Psoas muscle (tissue), 7 donors: ENCODE measurements at regions not wholly inside any gene's neighbourhood (a gene's known extent, or its start where the extent isn't known, plus 50 kb on each side); places are given as distances from the start of the nearest gene placed in this dataset.

Experiments used
- ATAC-seq, 4 donors: fragments of 200-7000 bp; cut with Tn5 transposase; one replicate each; pipeline ENCODE4 v1.9.1; 2020; ENCODE audit warnings: moderate library complexity in 3 of 4, mild to moderate bottlenecking in 2 of 4
- DNase-seq, 2 donors: peaks; one replicate each; pipeline ENCODE4 v3.0.0-alpha.2; 2020
- H3K27ac ChIP-seq: fragments of 200-600 bp; one replicate; pipeline ENCODE4 v1.8.0; 2022
- H3K27me3 ChIP-seq, 3 donors: fragments of 200-600 bp in 1 of 3; one replicate each; pipeline versions ENCODE4 v1.6.1 to v1.8.0; 2013 to 2022; ENCODE audit warnings: low read length in 2 of 3, mild to moderate bottlenecking in 2 of 3, moderate library complexity in 1 of 3; ENCODE audit not compliant: insufficient read depth in 3 of 3
- H3K36me3 ChIP-seq, 2 donors: fragments of 200-600 bp in 1 of 2; one replicate each; pipeline versions ENCODE4 v1.6.1 to v1.8.0; 2013 to 2022; ENCODE audit warnings: low read depth in 1 of 2, mild to moderate bottlenecking in 1 of 2, moderate library complexity in 1 of 2; ENCODE audit not compliant: insufficient read depth in 1 of 2
- H3K4me1 ChIP-seq: fragments of 200-600 bp; one replicate; pipeline ENCODE4 v1.8.0; 2022
- H3K4me3 ChIP-seq: fragments of 200-600 bp; one replicate; pipeline ENCODE4 v1.8.0; 2022; ENCODE audit warnings: mild to moderate bottlenecking
- H3K9me3 ChIP-seq: fragments of 200-600 bp; one replicate; pipeline ENCODE4 v1.8.0; 2022
- WGBS, 3 donors: extraction: QIAGEN DNeasy Blood & Tissue Kit; methylation state at CpG; one replicate each; pipeline versions ENCODE4 v1.1.6 to v1.1.7; 2013; 5-methylcytosine and 5-hydroxymethylcytosine counted together
- intact Hi-C, 2 donors: fragments of 100-400 bp; cut with DNase I; formaldehyde crosslinking; loops; one replicate each; pipeline versions ENCODE4 v1.11.0 to v1.14.2; 2022
- TF ChIP-seq, protein P1 (sequence below): fragments of 200-600 bp; IDR thresholded peaks from one replicate; pipeline ENCODE4 v1.8.0; 2022; ENCODE audit warnings: antibody characterized with exemption
- donor health status: healthy with polysubstance abuse.
- donor health status: DM: no; HTN: no; CAD: no; lungs with moderate emphysema.
- donor health status: Bipolar disorder and iron deficiency.
- donor health status: healthy.
- donor health status: DM: yes; HTN: yes; CAD: no.
- donor health status: DM: no; HTN: no; CAD: no.
- donor health status: DM: yes; HTN: yes; CAD: no.

DNA sequence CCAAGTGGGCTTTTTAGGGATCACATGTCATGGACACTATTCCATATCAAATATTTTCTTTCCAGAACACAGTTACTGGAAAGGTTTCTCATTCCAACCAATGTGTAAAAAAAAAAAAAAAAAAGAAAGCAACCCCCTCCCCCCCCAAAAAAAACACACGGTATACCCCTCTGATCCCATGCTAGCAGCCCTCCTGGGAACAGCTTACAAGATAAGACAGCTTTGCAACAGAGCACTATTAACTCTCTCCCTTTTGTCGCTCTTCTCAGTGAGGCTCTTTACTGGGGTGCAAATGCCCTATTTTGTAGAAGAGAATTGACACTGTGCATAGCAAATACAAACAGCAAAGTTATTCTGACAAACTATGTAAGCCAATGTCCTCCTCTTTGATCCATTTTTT, 161.2 kb downstream of the NTMT2 start:
- no peak overlapping the region for H3K27ac ChIP-seq
- ATAC-seq (no peak), DNase-seq (no peak)
- WGBS, 3 donors: 48 to 61% (median 60%) methylated on average over 2 of the region's 2 CpGs
- no peaks in the 10 kb centered on the region for H3K36me3 ChIP-seq
- intact Hi-C loops: no loop called here
- H3K4me3 ChIP-seq: no peak overlapping the region
- TF ChIP-seq, protein P1, sequence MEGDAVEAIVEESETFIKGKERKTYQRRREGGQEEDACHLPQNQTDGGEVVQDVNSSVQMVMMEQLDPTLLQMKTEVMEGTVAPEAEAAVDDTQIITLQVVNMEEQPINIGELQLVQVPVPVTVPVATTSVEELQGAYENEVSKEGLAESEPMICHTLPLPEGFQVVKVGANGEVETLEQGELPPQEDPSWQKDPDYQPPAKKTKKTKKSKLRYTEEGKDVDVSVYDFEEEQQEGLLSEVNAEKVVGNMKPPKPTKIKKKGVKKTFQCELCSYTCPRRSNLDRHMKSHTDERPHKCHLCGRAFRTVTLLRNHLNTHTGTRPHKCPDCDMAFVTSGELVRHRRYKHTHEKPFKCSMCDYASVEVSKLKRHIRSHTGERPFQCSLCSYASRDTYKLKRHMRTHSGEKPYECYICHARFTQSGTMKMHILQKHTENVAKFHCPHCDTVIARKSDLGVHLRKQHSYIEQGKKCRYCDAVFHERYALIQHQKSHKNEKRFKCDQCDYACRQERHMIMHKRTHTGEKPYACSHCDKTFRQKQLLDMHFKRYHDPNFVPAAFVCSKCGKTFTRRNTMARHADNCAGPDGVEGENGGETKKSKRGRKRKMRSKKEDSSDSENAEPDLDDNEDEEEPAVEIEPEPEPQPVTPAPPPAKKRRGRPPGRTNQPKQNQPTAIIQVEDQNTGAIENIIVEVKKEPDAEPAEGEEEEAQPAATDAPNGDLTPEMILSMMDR: no peak
- H3K9me3 ChIP-seq: no peaks in the 10 kb centered on the region
- no peaks in the 10 kb centered on the region for H3K4me1 ChIP-seq
- no peaks in the 10 kb centered on the region for H3K27me3 ChIP-seq

DNA sequence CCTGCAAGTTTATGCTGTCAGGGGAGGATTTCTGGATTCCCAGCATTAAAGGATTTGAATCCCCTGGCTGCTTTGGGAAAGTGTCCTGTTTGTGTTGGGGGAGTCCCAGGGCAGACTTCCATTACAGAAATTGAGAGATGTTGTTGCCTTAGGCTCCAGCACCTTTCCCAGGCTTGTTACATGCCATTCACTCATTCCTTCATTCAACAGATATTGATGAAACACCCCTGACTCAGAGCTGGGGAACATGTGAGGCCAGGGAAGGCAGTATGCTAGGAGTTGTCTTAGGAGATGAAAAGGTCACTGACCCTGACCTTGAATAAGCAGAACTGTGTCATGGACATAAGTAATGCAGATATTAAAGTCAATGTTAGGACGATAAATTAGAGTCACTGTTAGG, 161.7 kb downstream of the NTMT2 start:
- Histone ChIP-seq H3K4me1 (no peaks in the 10 kb centered on the region), H3K9me3 (no peaks in the 10 kb centered on the region), H3K27ac (no peak overlapping the region), H3K4me3 (no peak overlapping the region), H3K27me3 (no peaks in the 10 kb centered on the region), H3K36me3 (no peaks in the 10 kb centered on the region)
- no peak for ATAC-seq
- TF ChIP-seq, protein P1: no peak
- WGBS, 3 donors: 56 to 67% (median 58%) methylated on average over 1 of the region's 1 CpG
- DNase-seq: no peak
- intact Hi-C loops: no loop called here

DNA sequence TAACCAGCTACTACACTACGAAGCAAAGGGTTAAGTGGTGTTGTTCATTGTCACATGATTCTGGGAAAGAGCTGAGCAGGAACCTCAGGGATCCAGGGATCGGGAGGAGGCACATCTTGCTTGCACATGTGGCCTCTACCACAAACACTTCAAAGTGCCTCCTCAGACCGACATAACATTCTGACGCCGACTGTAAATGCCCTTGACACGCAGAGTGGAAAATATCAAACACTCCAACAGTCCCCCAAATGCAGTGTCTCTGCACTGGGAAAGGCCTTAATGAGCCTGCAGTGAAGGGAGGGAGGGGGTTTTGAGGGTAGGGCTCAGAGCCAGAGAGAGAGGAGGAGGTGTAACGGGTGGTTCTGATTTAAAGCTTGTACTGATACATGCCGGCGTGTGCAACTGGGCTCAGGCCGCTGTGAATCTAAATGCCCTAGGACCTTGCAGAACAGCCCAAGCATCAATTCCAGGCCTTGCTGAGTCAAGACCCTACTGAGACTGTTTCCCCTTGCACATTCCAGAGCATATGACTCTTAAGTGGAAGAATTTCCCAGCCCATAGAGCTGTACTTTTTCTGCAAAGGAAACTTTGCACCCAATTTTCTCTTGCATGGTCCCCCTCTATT, 163.7 kb downstream of the NTMT2 start:
- no peak overlapping the region for H3K27ac ChIP-seq
- H3K36me3 ChIP-seq: no peaks in the 10 kb centered on the region
- TF ChIP-seq, protein P1: no peak
- no peak overlapping the region for H3K4me3 ChIP-seq
- H3K9me3 ChIP-seq: no peaks in the 10 kb centered on the region
- H3K27me3 ChIP-seq: no peaks in the 10 kb centered on the region
- no peak for DNase-seq
- intact Hi-C loops: no loop called here
- ATAC-seq: no peak
- WGBS, 3 donors: 58 to 63% (median 62%) methylated on average over 10 of the region's 10 CpGs
- no peaks in the 10 kb centered on the region for H3K4me1 ChIP-seq

DNA sequence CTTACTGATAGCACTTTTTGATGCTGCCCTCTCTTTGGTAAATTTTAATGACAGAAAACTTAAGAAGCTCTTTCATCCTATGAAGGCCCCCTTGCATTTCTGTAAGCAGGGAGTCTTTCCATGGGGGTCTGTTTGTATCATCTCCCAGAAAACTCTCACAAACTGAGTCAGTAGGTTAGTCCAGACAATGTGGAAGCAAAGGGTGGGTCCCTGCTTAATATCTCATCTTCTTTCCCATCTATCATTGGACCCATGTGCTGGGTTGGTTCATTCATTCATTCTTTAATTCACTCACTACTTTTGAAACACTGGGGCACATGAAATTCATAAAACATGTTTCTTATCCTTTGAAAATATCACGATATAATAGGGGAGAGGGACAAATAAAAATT, 164.3 kb downstream of the NTMT2 start:
- Histone ChIP-seq H3K4me3 (no peak overlapping the region), H3K9me3 (no peaks in the 10 kb centered on the region), H3K27ac (no peak overlapping the region), H3K36me3 (no peaks in the 10 kb centered on the region), H3K4me1 (no peaks in the 10 kb centered on the region), H3K27me3 (no peaks in the 10 kb centered on the region)
- ATAC-seq: no peak
- intact Hi-C loops: no loop called here
- no peak for DNase-seq
- TF ChIP-seq, protein P1: no peak
- 83 to 95% (median 89%) methylated on average over 1 of the region's 1 CpG for WGBS, 3 donors

DNA sequence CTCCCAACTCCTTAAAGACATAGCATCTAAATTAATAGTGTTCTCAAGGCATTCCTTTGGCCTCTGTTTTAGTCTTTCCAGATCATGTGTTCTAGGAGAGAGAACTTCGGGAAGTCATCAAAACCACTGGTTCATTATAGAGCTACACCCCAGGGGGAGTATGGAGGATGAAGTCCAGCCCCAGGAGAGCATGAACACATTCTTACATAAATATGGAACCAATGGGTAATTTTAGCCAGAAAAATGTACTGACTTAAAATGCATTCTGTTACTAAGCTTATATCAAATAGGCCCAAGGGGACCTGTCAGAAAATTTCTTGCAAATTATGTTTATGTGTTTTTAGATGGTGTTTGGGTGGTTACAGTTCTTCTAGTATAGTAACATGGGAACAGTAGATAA, 165.2 kb downstream of the NTMT2 start:
- intact Hi-C loops: no loop called here
- ATAC-seq (no peak), DNase-seq (no peak)
- Histone ChIP-seq H3K4me1 (no peaks in the 10 kb centered on the region), H3K9me3 (no peaks in the 10 kb centered on the region), H3K27me3 (no peaks in the 10 kb centered on the region), H3K27ac (no peak overlapping the region), H3K4me3 (no peak overlapping the region), H3K36me3 (no peaks in the 10 kb centered on the region)
- TF ChIP-seq, protein P1: no peak
- 57 to 73% (median 70%) methylated on average over 1 of the region's 1 CpG for WGBS, 3 donors
